NCI-H524 treated with DMSO at 0.1 percent for 48 hours (cell line): ENCODE measurements at regions not wholly inside any gene's neighbourhood (a gene's known extent, or its start where the extent isn't known, plus 50 kb on each side); places are given as distances from the start of the nearest gene placed in this dataset.
A peak's percentile ranks its signal among the peaks of the same experiment; 100 is the strongest.

ENCODE experiments used
- DNase-seq: peaks from one replicate; lab custom pipeline; 2025; lab: John Stamatoyannopoulos, UW

DNA sequence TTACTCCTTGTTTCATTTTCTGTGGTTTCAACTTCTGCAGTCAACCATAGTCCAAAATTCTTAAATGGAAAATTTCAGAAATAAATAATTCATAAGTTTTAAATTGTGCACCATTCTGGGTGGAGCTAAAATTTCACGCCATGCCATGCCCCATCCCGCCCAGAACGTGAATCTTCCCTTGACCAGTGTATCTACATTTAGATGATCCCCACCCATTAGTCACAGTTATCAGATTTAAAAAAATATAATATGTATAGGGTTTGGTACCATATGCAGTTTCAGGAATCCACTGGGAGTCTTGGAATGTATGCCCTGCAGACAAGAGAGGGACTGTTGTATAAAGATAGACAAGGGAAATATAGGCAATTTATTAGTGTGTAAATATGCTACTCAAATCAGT lies 759.7 kb upstream of the ZNF608 start:
- DNase-seq: no peak

DNA sequence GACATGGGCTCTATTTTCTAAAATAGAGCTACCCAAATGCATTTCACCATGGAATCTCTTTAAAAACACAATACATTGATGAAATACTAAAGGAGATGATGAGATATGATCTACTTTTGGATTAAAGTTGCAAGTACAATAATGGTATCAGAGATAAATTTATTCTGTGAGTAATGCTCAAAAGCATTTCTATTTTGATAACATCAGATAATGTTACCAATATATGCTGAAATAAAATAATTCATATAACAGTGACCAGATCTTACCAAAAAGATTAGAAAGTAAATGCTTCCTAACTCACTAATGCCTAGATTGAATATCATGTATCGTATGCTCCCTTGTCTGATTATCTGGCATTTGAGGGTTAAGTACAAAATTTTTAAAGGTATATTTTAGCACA lies 761.8 kb upstream of the ZNF608 start:
- DNase-seq: no peak

DNA sequence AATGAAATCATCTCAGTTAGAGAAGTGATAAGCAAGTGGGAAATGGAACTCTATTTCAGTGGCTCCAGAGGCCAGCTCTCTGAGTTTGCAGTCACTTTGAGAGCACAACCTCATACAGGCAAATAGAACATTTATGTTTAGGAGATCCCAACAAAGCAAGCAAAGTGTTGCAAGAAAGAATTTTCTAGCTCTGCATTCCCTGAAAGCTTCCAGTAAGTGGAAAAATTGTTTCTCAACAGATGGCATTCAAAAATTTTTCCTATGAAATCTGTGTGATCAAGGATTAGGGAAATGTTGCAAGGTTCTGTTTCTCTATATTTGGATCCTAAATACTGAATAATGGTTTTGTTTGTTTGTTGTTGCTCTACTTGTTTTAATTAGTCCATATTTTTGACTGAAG lies 764.2 kb upstream of the ZNF608 start:
- DNase-seq: no peak

DNA sequence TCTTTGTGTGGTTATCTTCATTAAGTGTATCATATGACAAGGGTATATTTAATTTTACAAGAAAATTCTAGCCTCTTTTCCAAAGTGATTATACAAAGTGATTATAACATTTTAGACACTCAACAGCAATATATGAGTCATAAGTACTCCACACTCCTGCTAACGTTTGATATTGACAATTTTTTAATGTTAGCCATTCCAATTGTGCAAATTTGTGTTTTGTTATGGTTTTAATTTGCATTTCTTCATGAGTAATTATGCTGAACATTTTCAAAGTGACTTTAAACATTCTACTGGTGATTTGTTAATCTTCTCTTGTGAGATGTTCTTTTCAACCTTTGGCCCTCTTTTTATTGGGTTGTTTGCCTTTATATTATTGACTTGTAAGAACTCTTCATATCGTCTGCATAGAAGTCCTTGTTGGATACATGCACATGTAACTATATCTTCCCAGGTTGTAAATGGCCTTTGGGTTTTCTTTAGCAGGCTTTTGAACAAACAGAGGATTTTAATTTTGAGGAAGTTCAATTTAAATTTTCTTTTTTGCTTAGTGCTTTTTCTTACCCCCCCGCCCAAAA lies 771.6 kb upstream of the ZNF608 start:
- DNase-seq: no peak

DNA sequence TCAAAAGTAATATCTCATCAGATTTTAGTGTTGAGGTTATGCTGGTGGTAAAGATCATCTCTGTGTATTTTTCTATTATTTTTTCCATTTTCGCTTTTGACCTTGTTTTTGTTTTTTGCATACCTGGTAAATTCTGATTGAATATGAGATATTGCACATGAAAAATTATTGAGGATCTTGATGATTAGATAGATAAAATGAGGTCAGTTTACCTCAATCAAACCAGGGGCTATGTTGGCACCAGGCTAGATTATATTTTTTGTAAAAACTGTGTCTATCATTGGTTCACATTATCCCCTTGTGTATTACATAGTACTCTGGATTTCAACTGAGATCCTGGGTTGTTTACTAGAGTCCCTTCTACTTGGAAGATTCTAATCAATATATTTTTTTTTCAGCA lies 774.9 kb upstream of the ZNF608 start:
- no peak for DNase-seq

DNA sequence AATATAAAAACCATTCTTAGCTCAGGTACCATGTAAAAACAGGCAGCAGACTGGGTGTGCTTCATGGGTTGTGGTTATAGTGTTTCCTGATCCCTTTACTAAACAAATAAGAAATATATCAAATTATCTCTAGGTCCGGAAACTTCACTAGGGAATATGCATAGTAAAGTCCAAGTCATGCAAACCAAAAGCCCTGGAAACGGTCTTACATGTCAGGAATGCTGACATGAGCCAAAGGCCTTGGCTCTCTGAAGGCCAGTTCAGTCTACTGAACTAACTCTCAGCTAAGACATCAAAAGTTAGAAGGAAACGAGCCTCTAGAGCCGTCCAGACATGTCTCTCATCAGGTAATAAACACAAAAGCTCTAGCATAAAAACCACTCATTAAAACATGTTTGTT lies 778.9 kb upstream of the ZNF608 start:
- no peak for DNase-seq

DNA sequence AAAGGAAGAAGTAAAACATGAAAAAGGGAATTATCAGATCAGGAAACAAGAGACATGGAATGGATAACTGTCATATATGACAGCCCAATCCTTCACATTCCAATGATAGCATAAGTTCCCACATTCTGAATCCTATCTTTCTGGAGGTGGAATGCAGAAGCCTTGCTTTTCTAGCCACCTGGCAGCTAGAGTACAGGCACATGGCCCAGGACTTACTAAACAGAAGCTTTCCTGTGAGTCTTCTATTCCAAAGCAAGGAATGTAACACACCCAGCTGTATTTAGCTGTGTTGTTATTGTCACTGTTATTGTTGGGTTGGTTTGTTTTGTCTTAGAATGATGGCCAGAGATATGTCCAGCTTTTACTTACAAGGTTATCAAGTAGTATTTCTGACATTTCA lies 780.5 kb upstream of the ZNF608 start:
- DNase-seq: no peak

DNA sequence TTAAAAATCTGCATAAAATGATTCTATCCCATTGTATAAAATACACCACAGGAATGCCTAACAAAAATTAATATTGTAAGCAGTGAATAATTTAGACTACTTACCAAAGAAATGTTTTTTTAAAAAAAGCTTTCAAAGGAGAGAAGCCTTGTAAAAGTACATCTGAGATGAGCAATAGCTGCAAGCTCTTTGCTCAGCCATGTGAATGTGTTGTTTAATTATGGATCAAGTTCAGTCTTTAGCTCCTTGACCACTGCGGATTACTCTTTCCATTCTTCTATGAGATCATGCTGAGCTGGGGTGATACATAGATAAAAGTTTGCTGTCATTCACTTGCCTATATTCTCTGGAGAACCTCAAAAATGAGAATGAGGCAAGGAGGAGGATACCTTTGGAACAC lies 782.4 kb upstream of the ZNF608 start:
- no peak for DNase-seq

DNA sequence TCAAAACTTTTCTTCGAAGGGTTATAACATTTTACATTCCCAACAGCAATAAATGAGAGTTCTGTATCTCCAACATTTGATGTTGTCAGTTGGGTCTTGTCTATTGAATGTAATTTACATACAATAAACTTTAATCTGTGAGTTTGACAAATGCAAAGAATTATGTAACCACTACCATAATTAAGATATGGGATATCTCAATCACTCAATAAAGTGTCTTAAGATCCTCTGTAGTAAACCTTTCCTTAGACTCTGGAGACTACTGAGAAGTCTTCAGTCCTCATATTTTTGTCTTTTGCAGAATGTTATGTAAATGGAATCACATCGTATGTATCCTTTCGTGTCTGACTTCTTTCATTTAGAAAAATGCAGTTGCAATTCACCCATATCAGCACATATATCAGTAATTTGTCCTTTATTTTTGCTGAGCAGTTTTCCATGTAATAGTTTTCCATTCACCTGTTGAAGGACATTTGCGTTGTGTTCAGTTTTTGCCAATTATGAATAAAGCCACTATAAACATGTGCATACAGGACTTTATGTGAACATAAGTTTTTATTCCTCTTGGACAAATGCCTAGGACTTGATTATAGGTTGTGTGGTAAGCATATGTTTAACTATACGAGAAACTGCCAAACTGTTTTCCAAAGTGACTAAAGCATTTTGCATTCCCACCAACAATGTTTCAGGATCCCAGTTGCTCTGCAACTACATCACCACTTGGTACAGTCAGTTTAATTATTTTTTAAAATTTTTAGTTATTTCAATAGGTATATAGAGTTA lies 784.6 kb upstream of the ZNF608 start:
- no peak for DNase-seq

DNA sequence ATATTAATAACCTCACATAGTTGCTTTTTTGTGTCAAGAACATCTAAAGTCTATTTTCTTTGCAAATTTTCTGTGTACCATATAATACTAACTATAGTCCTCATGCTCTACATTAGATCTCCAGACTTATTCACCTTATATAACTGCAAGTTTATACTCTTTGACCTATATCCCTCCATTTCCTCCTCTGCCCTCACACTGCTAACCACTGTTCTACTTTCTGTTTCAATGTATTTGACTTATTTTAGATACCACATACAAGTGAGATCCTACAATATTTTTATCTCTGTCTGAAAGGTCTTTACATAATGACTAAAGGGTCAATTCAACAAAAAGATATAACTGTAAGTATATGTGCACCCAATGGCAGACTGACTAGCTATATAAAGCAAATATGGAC lies 789.7 kb upstream of the ZNF608 start:
- no peak for DNase-seq

DNA sequence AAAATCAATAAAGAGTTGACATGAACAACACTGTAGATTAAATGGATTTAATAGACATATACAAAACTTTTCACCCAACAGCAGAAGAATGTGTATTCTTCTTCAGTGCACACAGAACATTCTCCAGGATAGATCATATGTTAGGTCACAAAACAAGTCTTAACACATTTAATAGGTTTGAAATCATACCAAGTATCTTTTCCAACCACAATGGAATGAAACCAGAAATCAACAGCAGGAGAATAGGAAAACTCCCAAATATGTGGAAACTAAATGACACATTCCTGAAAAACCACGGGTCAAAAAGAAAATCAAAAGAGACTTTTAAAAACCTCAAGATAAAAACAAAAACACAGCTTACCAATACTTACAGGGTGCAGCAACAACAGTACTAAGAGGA lies 790.1 kb upstream of the ZNF608 start:
- DNase-seq: no peak

DNA sequence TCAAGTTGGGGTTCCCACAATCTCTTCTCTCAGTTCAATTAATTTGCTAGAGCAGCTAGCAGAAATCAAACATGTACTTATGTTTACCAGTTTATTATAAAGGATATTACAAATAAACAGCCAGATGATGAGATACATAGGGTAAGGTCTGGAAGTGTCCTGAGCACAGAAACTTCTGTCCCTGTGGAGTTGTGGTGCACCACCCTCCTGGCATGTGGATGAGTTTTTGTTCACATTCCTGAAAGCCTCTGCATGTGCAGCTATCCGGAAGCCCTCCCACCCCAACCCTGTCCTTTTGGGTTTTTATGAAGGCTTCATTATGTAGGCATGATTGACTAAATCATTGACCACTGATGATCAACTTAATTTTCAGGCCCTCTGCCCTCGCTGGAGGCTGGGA lies 791.2 kb upstream of the ZNF608 start:
- DNase-seq: no peak

DNA sequence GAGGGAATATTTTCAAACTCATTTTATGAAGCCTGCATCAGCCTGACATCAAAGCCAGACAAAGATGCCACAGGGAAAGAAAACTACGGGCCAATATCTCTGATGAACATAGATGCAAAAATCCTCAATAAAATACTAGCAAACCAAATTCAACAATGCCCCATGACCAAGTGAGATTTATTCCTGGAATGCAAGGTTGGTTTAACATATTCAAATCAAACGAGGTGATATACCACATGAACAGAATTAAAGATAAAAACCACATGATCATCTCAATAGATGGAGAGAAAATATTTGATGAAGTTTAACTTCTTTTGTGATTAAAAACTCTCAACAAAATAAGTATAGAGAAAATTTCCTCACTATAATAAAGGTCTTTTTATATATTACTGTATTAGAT lies 792.0 kb upstream of the ZNF608 start:
- DNase-seq: no peak

DNA sequence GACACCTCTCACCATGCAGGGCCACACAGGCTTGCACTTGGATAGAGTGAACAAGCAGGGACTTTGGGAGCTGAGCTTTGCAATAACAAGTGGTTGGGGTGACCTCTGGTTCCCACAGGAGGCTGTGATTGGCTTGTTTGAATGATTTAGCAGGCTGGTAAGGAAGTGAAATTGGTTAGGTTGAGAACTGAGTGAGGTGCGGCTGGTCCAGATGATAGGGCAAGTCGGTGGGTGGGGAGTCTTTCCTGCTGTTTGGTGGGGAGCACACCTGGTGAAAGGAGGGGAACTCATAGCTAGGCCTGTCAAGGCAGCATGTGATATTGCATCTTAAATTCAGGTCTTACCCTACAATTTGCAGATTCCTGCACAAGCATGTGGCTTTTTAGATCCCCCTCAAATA lies 794.6 kb upstream of the ZNF608 start:
- no peak for DNase-seq

DNA sequence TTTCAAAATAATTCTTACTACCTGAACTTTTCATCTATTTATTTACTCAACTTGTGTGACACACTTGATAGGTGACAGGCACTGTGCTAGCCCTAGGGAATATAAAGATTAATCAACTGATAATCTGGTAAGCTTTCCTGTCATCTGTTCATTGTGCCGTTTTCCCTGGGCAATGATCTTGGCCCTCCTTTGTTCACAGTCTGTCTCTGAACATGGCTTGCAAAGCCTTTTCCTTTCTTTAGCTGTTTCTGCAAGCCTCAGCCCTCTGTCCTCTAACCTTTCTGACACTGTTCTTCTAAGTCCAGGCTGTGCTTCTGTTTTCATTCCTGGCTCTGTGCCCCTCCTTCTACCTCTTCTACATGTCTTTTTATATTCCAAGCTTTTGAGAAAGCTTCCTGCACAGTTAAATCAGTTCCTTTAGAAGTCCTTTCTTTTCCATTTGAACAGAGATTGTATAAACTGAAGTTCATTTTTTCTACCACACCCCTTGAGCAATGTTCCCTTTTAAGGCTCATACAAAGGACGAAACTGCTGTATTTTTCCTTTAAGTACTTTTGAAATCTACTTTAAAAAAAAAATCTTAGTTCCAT lies 803.0 kb upstream of the ZNF608 start:
- peak; percentile 53 for DNase-seq

DNA sequence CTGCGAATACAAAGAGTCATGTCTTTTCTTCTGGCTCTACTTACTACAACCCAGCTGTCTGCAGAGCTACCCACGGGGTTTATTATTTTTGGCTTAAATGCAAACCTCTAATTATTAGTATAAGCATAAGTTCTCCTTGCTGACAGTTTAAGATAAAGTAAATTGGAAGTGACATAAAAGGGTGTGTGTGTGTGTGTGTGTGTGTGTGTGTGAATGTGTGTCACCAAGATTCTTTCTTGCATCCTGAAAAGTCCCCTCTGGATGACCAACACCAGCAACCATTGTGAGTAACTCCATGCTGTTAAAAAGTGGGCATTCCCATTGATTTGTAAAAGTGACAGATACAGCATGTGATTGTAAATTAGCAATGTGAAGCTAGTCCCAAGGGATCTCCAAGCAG lies 803.8 kb upstream of the ZNF608 start:
- DNase-seq: no peak

DNA sequence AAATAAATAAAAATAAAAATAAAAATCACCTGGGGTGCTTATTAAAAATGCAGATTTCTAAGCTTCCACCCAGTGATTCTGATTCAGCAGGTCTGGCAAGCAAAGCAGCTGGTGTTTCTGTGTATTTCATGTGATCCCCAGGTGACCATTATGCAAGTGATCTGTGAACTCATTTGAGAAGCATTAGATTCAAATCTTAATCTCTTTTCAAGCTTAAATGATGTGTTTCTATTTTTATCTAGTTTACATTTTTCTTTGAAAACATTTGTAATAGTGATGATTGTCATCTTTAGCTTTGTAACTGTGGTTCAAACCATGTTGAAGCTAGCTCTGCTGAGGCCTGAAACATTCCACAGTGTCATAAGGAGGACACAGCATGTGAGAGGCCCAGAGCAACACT lies 804.8 kb upstream of the ZNF608 start:
- no peak for DNase-seq

DNA sequence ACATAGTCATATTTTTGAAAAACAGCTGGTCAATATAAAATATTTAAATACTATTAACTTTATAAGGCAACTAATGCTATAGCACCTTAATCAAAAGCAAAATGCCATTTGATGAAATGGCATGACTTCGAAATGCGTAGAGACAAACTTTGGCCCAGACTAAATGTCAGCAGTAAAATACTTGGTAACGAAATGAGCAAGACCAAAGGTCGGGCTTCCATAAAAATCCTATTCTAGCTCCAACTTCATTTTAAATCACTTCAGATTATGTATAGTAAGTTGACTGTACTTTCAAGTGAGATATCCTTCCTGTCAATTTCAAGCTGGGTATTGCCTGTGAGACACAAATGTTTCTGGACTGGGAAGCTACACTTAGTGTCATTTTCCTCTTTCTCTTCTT lies 805.4 kb upstream of the ZNF608 start:
- no peak for DNase-seq

DNA sequence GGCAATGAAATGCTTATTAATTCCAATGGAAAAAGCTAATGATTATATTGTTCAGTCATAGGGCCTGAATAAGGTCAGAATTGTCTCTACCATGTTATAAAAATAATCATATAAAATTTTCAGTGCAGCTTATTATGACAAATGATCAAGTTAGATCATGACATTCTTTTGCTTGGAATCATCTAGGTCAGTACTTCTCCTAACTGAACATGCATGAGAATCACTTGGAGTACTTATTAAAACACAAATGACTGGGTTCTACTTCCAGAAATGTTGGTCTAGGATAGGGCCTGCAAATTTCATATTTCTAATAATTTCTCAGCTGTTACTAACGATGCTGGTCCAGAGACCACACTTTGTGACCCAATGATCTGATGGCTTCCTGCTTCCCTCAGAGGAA lies 806.0 kb upstream of the ZNF608 start:
- no peak for DNase-seq

DNA sequence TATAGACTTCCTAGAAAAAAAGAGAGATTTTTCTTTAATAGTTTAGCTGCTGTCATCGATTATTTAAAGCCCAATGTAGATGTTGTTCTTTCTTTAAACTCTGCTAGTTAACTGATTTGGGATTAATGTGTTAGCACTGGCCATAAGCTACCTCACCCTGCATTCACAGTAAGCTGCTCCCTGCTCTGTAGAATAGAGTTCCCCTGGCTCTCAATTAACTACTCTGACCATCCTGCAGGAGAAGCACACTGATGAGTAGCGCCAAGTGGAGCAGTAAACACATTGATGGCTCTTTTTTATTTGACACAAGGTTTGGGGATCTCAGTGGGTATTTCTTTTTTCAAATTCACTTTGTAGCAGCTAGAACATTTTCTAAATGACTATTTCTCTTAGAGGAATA lies 807.9 kb upstream of the ZNF608 start:
- no peak for DNase-seq

DNA sequence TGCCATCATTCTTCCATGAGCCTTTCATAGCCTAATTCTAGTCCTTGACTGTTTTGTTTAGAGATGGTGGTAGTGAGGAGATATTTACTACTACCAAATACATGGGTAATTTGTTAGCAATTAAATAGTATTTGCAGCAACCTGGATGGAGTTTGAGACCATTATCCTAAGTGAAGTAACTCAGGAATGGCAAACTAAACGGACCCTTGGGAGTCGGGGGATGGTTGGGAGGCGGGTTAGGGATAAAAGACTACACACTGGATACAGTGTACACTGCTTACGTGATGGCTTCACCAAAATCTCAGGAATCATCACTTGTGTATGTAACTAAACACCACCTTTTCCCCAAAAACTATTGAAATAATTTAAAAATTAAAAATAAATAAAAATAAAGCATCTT lies 809.2 kb upstream of the ZNF608 start:
- no peak for DNase-seq

DNA sequence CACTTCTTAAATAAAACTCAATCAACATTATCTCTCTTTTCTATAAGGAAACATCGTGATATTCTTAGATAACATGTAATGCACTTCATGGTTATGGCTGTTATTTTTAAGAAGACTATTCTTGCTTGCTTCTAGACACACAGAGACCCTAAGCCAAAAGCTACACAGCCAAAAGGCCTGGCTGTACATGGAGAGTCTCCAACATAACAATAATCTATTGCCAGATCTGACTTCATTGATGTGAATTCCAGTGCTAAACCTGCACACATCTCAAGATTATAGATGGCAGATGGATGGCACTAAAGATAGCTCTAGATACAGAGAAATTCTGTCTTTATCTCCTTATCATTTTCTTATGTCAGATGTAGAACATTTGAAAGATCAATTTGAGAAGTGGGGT lies 811.6 kb upstream of the ZNF608 start:
- no peak for DNase-seq

DNA sequence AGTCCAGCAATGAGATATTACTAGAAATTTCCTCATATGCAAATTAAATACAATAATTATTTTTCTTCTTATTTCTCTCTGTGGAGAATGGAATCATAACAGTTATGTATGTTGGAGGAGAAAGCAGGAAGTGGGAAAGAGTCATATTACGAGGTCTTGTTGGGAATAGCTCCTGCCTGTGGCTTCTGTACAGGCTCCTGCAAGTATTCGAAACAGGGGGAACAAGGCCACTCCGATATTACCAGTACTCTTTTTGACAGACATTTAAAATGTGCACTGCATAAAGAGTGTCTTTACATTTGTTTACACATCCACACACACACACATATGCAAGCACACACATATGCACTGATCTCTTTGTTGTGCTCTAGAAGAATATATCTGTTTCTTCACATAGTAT lies 812.0 kb upstream of the ZNF608 start:
- DNase-seq: no peak

DNA sequence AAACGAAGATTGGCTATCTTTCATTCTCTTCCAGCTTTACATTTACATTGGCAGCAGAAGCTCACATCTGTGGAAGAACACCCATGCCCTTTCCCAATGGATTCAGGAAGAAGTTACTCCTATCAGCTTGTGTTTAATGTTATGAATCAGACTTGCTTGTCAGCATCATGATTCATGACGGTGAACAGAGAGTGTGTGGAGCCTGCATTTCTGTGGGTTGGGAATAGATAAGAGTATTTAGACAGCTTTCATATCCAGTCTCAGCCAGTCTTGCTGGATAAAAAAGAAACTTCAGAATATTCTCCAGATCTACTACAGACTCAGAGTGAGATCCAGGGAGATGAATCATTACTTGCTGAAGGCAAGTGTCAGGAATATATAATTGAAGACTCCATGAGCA lies 812.9 kb upstream of the ZNF608 start:
- no peak for DNase-seq
